ENCODE measurements at regions not wholly inside any gene's neighbourhood (a gene's known extent, or its start where the extent isn't known, plus 50 kb on each side); places are given as distances from the start of the nearest gene placed in this dataset.
A peak's percentile ranks its signal among the peaks of the same experiment; 100 is the strongest.

DNA sequence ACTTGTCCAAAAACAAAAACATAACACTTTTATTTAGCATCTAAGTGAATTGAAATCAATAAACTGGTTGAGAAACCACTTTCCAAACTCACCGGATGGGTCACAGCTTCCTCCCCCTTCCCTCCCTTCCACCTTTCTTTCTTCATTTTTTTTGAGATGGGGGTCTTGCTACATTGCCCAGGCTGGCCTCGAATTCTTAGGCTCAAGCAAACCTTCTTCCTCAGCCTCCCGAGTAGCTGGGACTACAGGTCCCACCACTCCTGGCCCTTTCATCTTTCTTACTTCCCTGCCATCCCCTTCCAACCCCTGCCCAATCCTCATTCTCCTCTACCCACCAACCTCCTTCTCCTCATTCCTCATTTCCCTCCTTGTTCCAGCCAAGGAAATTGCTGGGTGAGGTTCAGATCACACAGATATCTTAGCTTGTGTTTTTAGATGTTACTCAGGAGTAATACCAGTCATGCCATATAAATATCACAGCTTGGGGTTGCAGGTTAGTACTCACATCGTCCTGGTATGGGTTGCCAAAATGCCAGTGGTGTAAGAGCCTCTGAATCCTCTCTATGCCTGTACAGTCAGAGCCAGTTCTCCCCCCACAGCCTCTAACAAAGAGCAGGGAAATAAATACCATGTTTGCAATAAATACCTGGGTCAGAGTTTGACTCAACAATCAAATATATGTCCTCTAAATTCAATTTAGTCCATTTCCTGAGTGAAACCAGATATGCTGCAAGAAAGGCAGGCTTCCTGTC, 132.7 kb upstream of the NDUFV2 start:
- WGBS (ENCODE audit: insufficient coverage, low coverage, missing lambda C conversion rate): 21% methylated on average over 3 of the region's 4 CpGs
- no TSS peak for BruUV-seq (replicated peaks)
- Histone ChIP-seq H3K4me3 (no peak overlapping the region), H4K20me1 (replicated peaks; ENCODE audit: control insufficient read depth, insufficient read depth, low read length) (no peaks in the 10 kb centered on the region), H3K9me1 (ENCODE audit: control insufficient read depth, insufficient read depth, low read length) (no peaks in the 10 kb centered on the region), H3K36me3 (ENCODE audit: control insufficient read depth, insufficient read depth, low read length) (no peaks in the 10 kb centered on the region), H3K79me2 (ENCODE audit: control insufficient read depth, insufficient read depth, low read length) (no peaks in the 10 kb centered on the region), H2AFZ (ENCODE audit: low read depth, low read length) (peak overlapping the region; percentile 79; the same call in 1 of the 2 replicates), H3K9ac (ENCODE audit: insufficient read depth in 1 of 2, low read depth in 2 of 2, low read length in 2 of 2) (no peak overlapping the region), H3K4me2 (ENCODE audit: insufficient read depth, low read length) (peak overlapping the region; percentile 12; the same call in 1 of the 2 replicates), H3K27ac (ENCODE audit: extremely low read depth, low read depth, low read length) (no peak overlapping the region), H3K9me3 (replicated peaks; ENCODE audit: control insufficient read depth, insufficient read depth, low read depth, low read length) (no peaks in the 10 kb centered on the region), H3K4me1 (replicated peaks in 1 of 2; ENCODE audit: control insufficient read depth in 2 of 2, insufficient read depth in 2 of 2, low read length in 2 of 2) (peaks cover 15 to 17% of the 10 kb centered on the region in 2 experiments; a peak in 4 of 5 replicates), H3K27me3 (ENCODE audit: control insufficient read depth in 2 of 2, insufficient read depth in 2 of 2, low read length in 2 of 2) (no peaks in the 10 kb centered on the region)
- FAIRE-seq (no peak), ATAC-seq (no peak), DNase-seq (ENCODE audit: extremely low read depth in 1 of 4, low spot score in 3 of 4) (no peak)
- TF ChIP-seq DNMT1 (IDR thresholded peaks at IDR 0.05) (no peak), HDAC2 (IDR thresholded peaks at IDR 0.05) (0 out of 2 replicates have a peak, but pooled peaks have one; percentile 20), BCOR (IDR thresholded peaks at IDR 0.05) (no peak), ZNF121 (CRISPR knock-in tag; conservative IDR thresholded peaks at IDR 0.05) (peak; percentile 64), NRF1 (conservative IDR thresholded peaks at IDR 0.05 in 1 of 2, IDR thresholded peaks at IDR 0.05 in 1 of 2) (no peak)
- TF ChIP-seq, protein P1, sequence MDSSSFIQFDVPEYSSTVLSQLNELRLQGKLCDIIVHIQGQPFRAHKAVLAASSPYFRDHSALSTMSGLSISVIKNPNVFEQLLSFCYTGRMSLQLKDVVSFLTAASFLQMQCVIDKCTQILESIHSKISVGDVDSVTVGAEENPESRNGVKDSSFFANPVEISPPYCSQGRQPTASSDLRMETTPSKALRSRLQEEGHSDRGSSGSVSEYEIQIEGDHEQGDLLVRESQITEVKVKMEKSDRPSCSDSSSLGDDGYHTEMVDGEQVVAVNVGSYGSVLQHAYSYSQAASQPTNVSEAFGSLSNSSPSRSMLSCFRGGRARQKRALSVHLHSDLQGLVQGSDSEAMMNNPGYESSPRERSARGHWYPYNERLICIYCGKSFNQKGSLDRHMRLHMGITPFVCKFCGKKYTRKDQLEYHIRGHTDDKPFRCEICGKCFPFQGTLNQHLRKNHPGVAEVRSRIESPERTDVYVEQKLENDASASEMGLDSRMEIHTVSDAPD (CRISPR knock-in tag; IDR thresholded peaks at IDR 0.05): no peak
- TF ChIP-seq, protein P2, sequence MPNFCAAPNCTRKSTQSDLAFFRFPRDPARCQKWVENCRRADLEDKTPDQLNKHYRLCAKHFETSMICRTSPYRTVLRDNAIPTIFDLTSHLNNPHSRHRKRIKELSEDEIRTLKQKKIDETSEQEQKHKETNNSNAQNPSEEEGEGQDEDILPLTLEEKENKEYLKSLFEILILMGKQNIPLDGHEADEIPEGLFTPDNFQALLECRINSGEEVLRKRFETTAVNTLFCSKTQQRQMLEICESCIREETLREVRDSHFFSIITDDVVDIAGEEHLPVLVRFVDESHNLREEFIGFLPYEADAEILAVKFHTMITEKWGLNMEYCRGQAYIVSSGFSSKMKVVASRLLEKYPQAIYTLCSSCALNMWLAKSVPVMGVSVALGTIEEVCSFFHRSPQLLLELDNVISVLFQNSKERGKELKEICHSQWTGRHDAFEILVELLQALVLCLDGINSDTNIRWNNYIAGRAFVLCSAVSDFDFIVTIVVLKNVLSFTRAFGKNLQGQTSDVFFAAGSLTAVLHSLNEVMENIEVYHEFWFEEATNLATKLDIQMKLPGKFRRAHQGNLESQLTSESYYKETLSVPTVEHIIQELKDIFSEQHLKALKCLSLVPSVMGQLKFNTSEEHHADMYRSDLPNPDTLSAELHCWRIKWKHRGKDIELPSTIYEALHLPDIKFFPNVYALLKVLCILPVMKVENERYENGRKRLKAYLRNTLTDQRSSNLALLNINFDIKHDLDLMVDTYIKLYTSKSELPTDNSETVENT (CRISPR knock-in tag; IDR thresholded peaks at IDR 0.05): no peak
- CTCF ChIA-PET (ENCODE audit: low intra/inter-chr PET ratio): no interaction called here
- POLR2A ChIA-PET: interaction anchor here (0.6 to 1.4 kb wide), 5 partner anchors 9 to 37 kb away, joined by 3 read pairs; no protein-coding TSS in a partner anchor
- intact Hi-C loops (cut with micrococcal nuclease): no loop called here
- in situ Hi-C loops (cut with MboI): no loop called here

All from K562 (cell line).